IMR-90 (cell line): ENCODE measurements at regions not wholly inside any gene's neighbourhood (a gene's known extent, or its start where the extent isn't known, plus 50 kb on each side); places are given as distances from the start of the nearest gene placed in this dataset.

Source experiments
- FOS ChIP-seq: fragments of 150-350 bp; IDR thresholded peaks from 2 replicates; pipeline ENCODE4 v1.6.1; 2016; ENCODE audit warnings: low read depth, low read length
- POLR2A ChIP-seq: IDR thresholded peaks from 2 replicates; pipeline ENCODE4 v1.6.1; 2012; ENCODE audit warnings: mild to moderate bottlenecking, low read depth, low read length
- TF ChIP-seq, protein P1 (sequence below): conservative IDR thresholded peaks from 2 replicates; pipeline ENCODE4 v1.5.1; 2012; ENCODE audit warnings: mild to moderate bottlenecking, low read depth, low read length, improper control_type of control experiment

DNA sequence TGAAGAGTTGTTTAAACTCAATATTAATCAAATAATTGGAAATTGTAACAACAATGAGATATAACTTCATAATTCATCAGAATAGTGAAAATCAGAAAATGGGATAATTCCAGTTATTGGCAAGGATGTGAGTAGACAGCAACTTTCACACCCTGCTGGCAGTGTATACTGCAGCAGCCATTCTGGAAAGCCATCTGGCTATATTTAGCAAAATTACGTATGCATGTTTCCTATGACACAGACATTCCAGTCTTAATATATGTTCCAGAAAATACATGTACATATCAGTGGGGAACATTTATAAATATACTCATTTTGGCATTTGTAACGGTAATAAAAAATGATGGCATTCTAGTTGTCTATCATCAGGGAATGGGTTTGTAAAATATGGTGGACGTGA lies 564.1 kb downstream of the GBE1 start:
- TF ChIP-seq POLR2A (no peak), FOS (no peak)
- TF ChIP-seq, protein P1, sequence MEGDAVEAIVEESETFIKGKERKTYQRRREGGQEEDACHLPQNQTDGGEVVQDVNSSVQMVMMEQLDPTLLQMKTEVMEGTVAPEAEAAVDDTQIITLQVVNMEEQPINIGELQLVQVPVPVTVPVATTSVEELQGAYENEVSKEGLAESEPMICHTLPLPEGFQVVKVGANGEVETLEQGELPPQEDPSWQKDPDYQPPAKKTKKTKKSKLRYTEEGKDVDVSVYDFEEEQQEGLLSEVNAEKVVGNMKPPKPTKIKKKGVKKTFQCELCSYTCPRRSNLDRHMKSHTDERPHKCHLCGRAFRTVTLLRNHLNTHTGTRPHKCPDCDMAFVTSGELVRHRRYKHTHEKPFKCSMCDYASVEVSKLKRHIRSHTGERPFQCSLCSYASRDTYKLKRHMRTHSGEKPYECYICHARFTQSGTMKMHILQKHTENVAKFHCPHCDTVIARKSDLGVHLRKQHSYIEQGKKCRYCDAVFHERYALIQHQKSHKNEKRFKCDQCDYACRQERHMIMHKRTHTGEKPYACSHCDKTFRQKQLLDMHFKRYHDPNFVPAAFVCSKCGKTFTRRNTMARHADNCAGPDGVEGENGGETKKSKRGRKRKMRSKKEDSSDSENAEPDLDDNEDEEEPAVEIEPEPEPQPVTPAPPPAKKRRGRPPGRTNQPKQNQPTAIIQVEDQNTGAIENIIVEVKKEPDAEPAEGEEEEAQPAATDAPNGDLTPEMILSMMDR = no peak
